IMR-90 (cell line): ENCODE measurements at regions not wholly inside any gene's neighbourhood (a gene's known extent, or its start where the extent isn't known, plus 50 kb on each side); places are given as distances from the start of the nearest gene placed in this dataset.

Experiments
- ATAC-seq: fragments of 200-7000 bp; cut with Tn5 transposase; 2 replicates; pipeline ENCODE4 v1.9.1; 2020; ENCODE audit warnings: low read depth, mild to moderate bottlenecking, moderate library complexity
- BruUV-seq: library from RNA; stranded (reverse); fragments of 400-500 nt; replicated peaks from 2 replicates; lab custom pipeline; 2021; lab: Mats Ljungman, UMichigan
- CTCF ChIA-PET: fragments of 300-600 bp; formaldehyde crosslinking; extraction: SDS; loops from one replicate; lab custom pipeline; 2021; ENCODE audit warnings: antibody characterized with exemption; lab: Yijun Ruan, JAX
- POLR2A ChIA-PET: fragments of 300-600 bp; sonication (Branson Sonifier 250); formaldehyde crosslinking; loops from one replicate; lab custom pipeline; 2022; ENCODE audit warnings: antibody characterized with exemption; ENCODE audit not compliant: unreplicated experiment; lab: Charles Lee
- DNase-seq: peaks from one replicate; pipeline ENCODE4 v3.0.0; 2013
- H2AFZ ChIP-seq: replicated peaks from 2 replicates; pipeline ENCODE3; 2013; ENCODE audit warnings: low read length, mild to moderate bottlenecking; ENCODE audit not compliant: poor library complexity
- H2AK5ac ChIP-seq: 2 replicates; pipeline ENCODE4 v1.6.1; 2013; ENCODE audit warnings: low read depth, low read length, inconsistent platforms
- H2AK9ac ChIP-seq: replicated peaks from 2 replicates; pipeline ENCODE3; 2013; ENCODE audit warnings: mild to moderate bottlenecking, low read depth, low read length, moderate library complexity; ENCODE audit not compliant: poor library complexity
- H2BK120ac ChIP-seq: 2 replicates; pipeline ENCODE4 v1.6.1; 2013; ENCODE audit warnings: low read depth, low read length, inconsistent platforms
- H2BK15ac ChIP-seq: 3 replicates; pipeline ENCODE4 v1.6.1; 2013; ENCODE audit warnings: low read depth, low read length, inconsistent platforms
- H2BK20ac ChIP-seq: 2 replicates; pipeline ENCODE4 v1.6.1; 2013; ENCODE audit warnings: low read depth, mild to moderate bottlenecking, inconsistent platforms, low read length, moderate library complexity
- H2BK5ac ChIP-seq: 2 replicates; pipeline ENCODE4 v1.6.1; 2013; ENCODE audit warnings: mild to moderate bottlenecking, low read depth, low read length, inconsistent platforms; ENCODE audit not compliant: poor library complexity, severe bottlenecking
- H3K14ac ChIP-seq: replicated peaks from 2 replicates; pipeline ENCODE4 v1.6.1; 2013; ENCODE audit warnings: low read depth, low read length, inconsistent platforms
- H3K18ac ChIP-seq: 2 replicates; pipeline ENCODE4 v1.6.1; 2013; ENCODE audit warnings: low read depth, low read length, control low read depth
- H3K23ac ChIP-seq: 2 replicates; pipeline ENCODE4 v1.6.1; 2013; ENCODE audit warnings: low read depth, low read length, inconsistent platforms
- H3K27ac ChIP-seq: 2 replicates; pipeline ENCODE4 v1.5.1; 2013; ENCODE audit warnings: mild to moderate bottlenecking, control low read depth, low read length; ENCODE audit not compliant: insufficient read depth
- H3K27me3 ChIP-seq: 2 replicates; pipeline ENCODE4 v1.6.1; 2013; ENCODE audit warnings: low read length; ENCODE audit not compliant: control insufficient read depth, insufficient read depth
- H3K36me3 ChIP-seq: 2 replicates; pipeline ENCODE4 v1.6.1; 2013; ENCODE audit warnings: low read length, mixed read lengths; ENCODE audit not compliant: control insufficient read depth, insufficient read depth
- H3K4ac ChIP-seq: 2 replicates; pipeline ENCODE4 v1.6.1; 2013; ENCODE audit warnings: low read depth, low read length, inconsistent platforms
- H3K4me1 ChIP-seq: 2 replicates; pipeline ENCODE4 v1.6.1; 2013; ENCODE audit warnings: low read length, mixed read lengths; ENCODE audit not compliant: control insufficient read depth, insufficient read depth
- H3K4me2 ChIP-seq: 2 replicates; pipeline ENCODE4 v1.6.1; 2013; ENCODE audit warnings: low read depth, mild to moderate bottlenecking, control low read depth, low read length, moderate library complexity
- H3K4me3 ChIP-seq: 2 replicates; pipeline ENCODE4 v1.5.1; 2013; ENCODE audit warnings: low read depth, mild to moderate bottlenecking, control low read depth, low read length, moderate library complexity; ENCODE audit not compliant: insufficient read depth
- H3K56ac ChIP-seq: 2 replicates; pipeline ENCODE4 v1.6.1; 2013; ENCODE audit warnings: low read length, inconsistent platforms; ENCODE audit not compliant: insufficient read depth; ENCODE audit errors: extremely low read depth
- H3K79me1 ChIP-seq, 2 experiments: 2 replicates each; pipeline ENCODE4 v1.6.1; 2013; ENCODE audit warnings: low read length in 2 of 2, inconsistent platforms in 1 of 2, low read depth in 1 of 2
- H3K9ac ChIP-seq: 2 replicates; pipeline ENCODE4 v1.6.1; 2013; ENCODE audit warnings: low read depth, low read length, control low read depth
- H3K9me1 ChIP-seq: 2 replicates; pipeline ENCODE4 v1.6.1; 2013; ENCODE audit warnings: low read length, inconsistent platforms; ENCODE audit not compliant: insufficient read depth
- H3K9me3 ChIP-seq: 2 replicates; pipeline ENCODE4 v1.6.1; 2013; ENCODE audit warnings: low read length; ENCODE audit not compliant: control insufficient read depth, insufficient read depth
- H4K20me1 ChIP-seq: 2 replicates; pipeline ENCODE4 v1.6.1; 2013; ENCODE audit warnings: low read length, inconsistent platforms; ENCODE audit not compliant: insufficient read depth
- H4K5ac ChIP-seq: 2 replicates; pipeline ENCODE4 v1.6.1; 2013; ENCODE audit warnings: mild to moderate bottlenecking, low read depth, low read length, control low read depth
- H4K8ac ChIP-seq, 2 experiments: 2 replicates each; pipeline ENCODE4 v1.6.1; 2013; ENCODE audit warnings: low read depth in 2 of 2, low read length in 2 of 2, control low read depth in 1 of 2, inconsistent platforms in 1 of 2
- H4K91ac ChIP-seq: 2 replicates; pipeline ENCODE4 v1.6.1; 2013; ENCODE audit warnings: low read depth, low read length, inconsistent platforms; ENCODE audit not compliant: insufficient read depth
- BHLHE40 ChIP-seq: fragments of 150-350 bp; IDR thresholded peaks from 2 replicates; pipeline ENCODE4 v1.6.1; 2016; ENCODE audit warnings: mild to moderate bottlenecking, low read depth, low read length
- CHD1 ChIP-seq: IDR thresholded peaks from 2 replicates; pipeline ENCODE4 v1.6.1; 2012; ENCODE audit warnings: low read depth, low read length, improper control_type of control experiment
- ELK1 ChIP-seq: fragments of 150-350 bp; IDR thresholded peaks from 2 replicates; pipeline ENCODE4 v1.6.1; 2016; ENCODE audit warnings: low read depth, mild to moderate bottlenecking, low read length, moderate library complexity, borderline replicate concordance
- MAFK ChIP-seq: IDR thresholded peaks from 2 replicates; pipeline ENCODE4 v1.6.1; 2012; ENCODE audit warnings: low read depth, low read length, improper control_type of control experiment
- MXI1 ChIP-seq: IDR thresholded peaks from 2 replicates; pipeline ENCODE4 v1.6.1; 2012; ENCODE audit warnings: low read depth, mild to moderate bottlenecking, low read length, moderate library complexity, borderline replicate concordance
- NFE2L2 ChIP-seq: fragments of 150-350 bp; IDR thresholded peaks from 2 replicates; pipeline ENCODE4 v1.6.1; 2016; ENCODE audit warnings: low read depth, mild to moderate bottlenecking, low read length
- POLR2A ChIP-seq: IDR thresholded peaks from 2 replicates; pipeline ENCODE4 v1.6.1; 2012; ENCODE audit warnings: mild to moderate bottlenecking, low read depth, low read length
- RAD21 ChIP-seq: IDR thresholded peaks from 2 replicates; pipeline ENCODE4 v1.6.1; 2012; ENCODE audit warnings: low read length, improper control_type of control experiment
- RFX5 ChIP-seq: IDR thresholded peaks from 2 replicates; pipeline ENCODE4 v1.8.0; 2012; ENCODE audit warnings: low read depth, mild to moderate bottlenecking, low read length, moderate library complexity
- SMC3 ChIP-seq: fragments of 150-350 bp; IDR thresholded peaks from 2 replicates; pipeline ENCODE4 v1.6.1; 2016; ENCODE audit warnings: low read depth, mild to moderate bottlenecking, antibody characterized with exemption, low read length, moderate library complexity
- USF2 ChIP-seq: fragments of 150-350 bp; IDR thresholded peaks from 2 replicates; pipeline ENCODE4 v1.6.1; 2017; ENCODE audit warnings: mild to moderate bottlenecking, antibody characterized with exemption, low read length, low read depth
- WGBS, 2 experiments: methylation state at CpG; one replicate each; pipeline versions ENCODE4 v1.1.5 to v1.1.7; 2013; ENCODE audit warnings: missing lambda C conversion rate in 2 of 2; ENCODE audit not compliant: insufficient read length in 1 of 2; ENCODE audit errors: extremely low coverage in 2 of 2; 5-methylcytosine and 5-hydroxymethylcytosine counted together
- dilution Hi-C: fragments of 300-500 bp; cut with HindIII; formaldehyde crosslinking; loops from one replicate; pipeline ENCODE4 v1.14.3; 2018; ENCODE audit warnings: low sequenced_read_pairs; ENCODE audit not compliant: unreplicated experiment
- in situ Hi-C: fragments of 300-500 bp; cut with MboI; formaldehyde crosslinking; loops from 3 replicates; pipeline ENCODE4 v1.14.3; 2019; ENCODE audit warnings: low sequenced_read_pairs, inconsistent platforms, mixed read lengths
- intact Hi-C: fragments of 100-400 bp; cut with micrococcal nuclease; formaldehyde crosslinking; loops from 2 replicates; pipeline ENCODE4 v1.10.0; 2022
- TF ChIP-seq, protein P1 (sequence below): conservative IDR thresholded peaks from 2 replicates; pipeline ENCODE4 v1.5.1; 2012; ENCODE audit warnings: mild to moderate bottlenecking, low read depth, low read length, improper control_type of control experiment

DNA sequence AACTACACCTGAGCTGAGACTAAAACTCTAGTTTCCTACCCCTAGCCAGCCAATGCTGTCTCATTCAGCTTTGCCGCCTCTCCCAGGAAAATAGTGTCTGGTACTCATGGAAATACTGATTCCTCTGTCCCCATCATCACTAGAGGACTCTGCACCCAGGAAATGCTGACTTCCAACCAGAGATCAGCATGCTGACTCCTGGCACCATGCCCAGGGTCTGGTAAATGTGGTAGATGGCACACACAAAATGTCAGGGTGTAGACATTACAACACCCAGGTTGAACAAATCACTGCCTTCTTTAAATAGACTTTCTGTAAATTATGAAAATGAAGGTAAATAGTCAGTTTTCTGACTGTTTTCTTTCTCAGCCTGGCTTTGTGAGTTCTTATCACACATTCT is 307.3 kb upstream of the CHAC2 start:
- Histone ChIP-seq H2AFZ (no peak overlapping the region), H4K8ac (no peak overlapping the region), H3K79me1 (no peaks in the 10 kb centered on the region), H3K9me1 (no peaks in the 10 kb centered on the region; the same call in 1 of the 2 replicates), H3K9me3 (no peaks in the 10 kb centered on the region), H2AK9ac (no peak overlapping the region), H3K56ac (no peak overlapping the region), H3K36me3 (no peaks in the 10 kb centered on the region), H2AK5ac (no peak overlapping the region), H3K9ac (no peak overlapping the region), H3K4me3 (no peak overlapping the region), H2BK20ac (no peak overlapping the region), H4K20me1 (no peaks in the 10 kb centered on the region), H2BK15ac (no peak overlapping the region), H3K4ac (no peak overlapping the region), H3K27ac (no peak overlapping the region), H4K91ac (no peak overlapping the region), H3K18ac (no peak overlapping the region), H3K23ac (no peak overlapping the region), H3K4me2 (no peak overlapping the region), H2BK120ac (no peak overlapping the region), H3K27me3 (no peaks in the 10 kb centered on the region), H2BK5ac (no peak overlapping the region), H4K5ac (no peak overlapping the region), H3K4me1 (peaks cover 1% of the 10 kb centered on the region; the same call in 1 of the 2 replicates), H3K14ac (no peak overlapping the region)
- no peak for TF ChIP-seq BHLHE40
- no peak for TF ChIP-seq POLR2A
- no peak for TF ChIP-seq NFE2L2
- TF ChIP-seq SMC3, result no peak
- no peak for TF ChIP-seq MXI1
- TF ChIP-seq CHD1, result no peak
- TF ChIP-seq USF2, result no peak
- TF ChIP-seq RFX5, result no peak
- TF ChIP-seq, protein P1, sequence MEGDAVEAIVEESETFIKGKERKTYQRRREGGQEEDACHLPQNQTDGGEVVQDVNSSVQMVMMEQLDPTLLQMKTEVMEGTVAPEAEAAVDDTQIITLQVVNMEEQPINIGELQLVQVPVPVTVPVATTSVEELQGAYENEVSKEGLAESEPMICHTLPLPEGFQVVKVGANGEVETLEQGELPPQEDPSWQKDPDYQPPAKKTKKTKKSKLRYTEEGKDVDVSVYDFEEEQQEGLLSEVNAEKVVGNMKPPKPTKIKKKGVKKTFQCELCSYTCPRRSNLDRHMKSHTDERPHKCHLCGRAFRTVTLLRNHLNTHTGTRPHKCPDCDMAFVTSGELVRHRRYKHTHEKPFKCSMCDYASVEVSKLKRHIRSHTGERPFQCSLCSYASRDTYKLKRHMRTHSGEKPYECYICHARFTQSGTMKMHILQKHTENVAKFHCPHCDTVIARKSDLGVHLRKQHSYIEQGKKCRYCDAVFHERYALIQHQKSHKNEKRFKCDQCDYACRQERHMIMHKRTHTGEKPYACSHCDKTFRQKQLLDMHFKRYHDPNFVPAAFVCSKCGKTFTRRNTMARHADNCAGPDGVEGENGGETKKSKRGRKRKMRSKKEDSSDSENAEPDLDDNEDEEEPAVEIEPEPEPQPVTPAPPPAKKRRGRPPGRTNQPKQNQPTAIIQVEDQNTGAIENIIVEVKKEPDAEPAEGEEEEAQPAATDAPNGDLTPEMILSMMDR, result no peak
- no peak for TF ChIP-seq RAD21
- no peak for TF ChIP-seq MAFK
- no peak for TF ChIP-seq ELK1
- no CpG with 5 or more reads among the region's 1 CpG for WGBS, 2 experiments
- dilution Hi-C loops (no loop called here), in situ Hi-C loops (no loop called here), intact Hi-C loops (no loop called here)
- CTCF ChIA-PET, result no interaction called here
- BruUV-seq, result no TSS peak
- ATAC-seq (no peak), DNase-seq (no peak)
- POLR2A ChIA-PET, result no interaction called here
